CD4-positive, alpha-beta T cell treated with Interferon gamma for 1 hour (primary cell): ENCODE measurements at regions not wholly inside any gene's neighbourhood (a gene's known extent, or its start where the extent isn't known, plus 50 kb on each side); places are given as distances from the start of the nearest gene placed in this dataset.
"Not testable (repeated sequence)": the region's sequence is repeated elsewhere in the genome, so short reads cannot be mapped to it uniquely, and the experiment has no call there.

Experiments used
- DNase-seq: peaks from one replicate; pipeline ENCODE4 v3.0.0-alpha.2; 2020

GRCh38 chr2:87555082-87555481 lies 192.8 kb upstream of the PLGLB2 start:
- DNase-seq, result not testable (repeated sequence)

- DNase-seq, result not testable (repeated sequence)
These were observed 188.9 kb upstream of the PLGLB2 start for GRCh38 chr2:87559001-87559400.

GRCh38 chr2:87559735-87560134 lies 188.2 kb upstream of the PLGLB2 start:
- not testable (repeated sequence) for DNase-seq

GRCh38 chr2:87565116-87565515 lies 182.8 kb upstream of the PLGLB2 start:
- not testable (repeated sequence) for DNase-seq

- not testable (repeated sequence) for DNase-seq
These were observed 181.4 kb upstream of the PLGLB2 start for GRCh38 chr2:87566531-87566930.

- not testable (repeated sequence) for DNase-seq
These were observed 180.8 kb upstream of the PLGLB2 start for GRCh38 chr2:87567093-87567492.

- DNase-seq, result not testable (repeated sequence)
These were observed 180.0 kb upstream of the PLGLB2 start for GRCh38 chr2:87567912-87568311.

- DNase-seq, result peak; percentile 6
These were observed 179.2 kb upstream of the PLGLB2 start for GRCh38 chr2:87568554-87569278.

GRCh38 chr2:87569689-87570397 lies 178.0 kb upstream of the PLGLB2 start:
- not testable (repeated sequence) for DNase-seq

GRCh38 chr2:87571889-87572465 lies 175.9 kb upstream of the PLGLB2 start:
- DNase-seq, result not testable (repeated sequence)

GRCh38 chr2:87572906-87573305 lies 175.0 kb upstream of the PLGLB2 start:
- DNase-seq, result not testable (repeated sequence)

- DNase-seq, result not testable (repeated sequence)
These were observed 174.3 kb upstream of the PLGLB2 start for GRCh38 chr2:87573386-87574192.

- not testable (repeated sequence) for DNase-seq
These were observed 173.4 kb upstream of the PLGLB2 start for GRCh38 chr2:87574193-87575119.

- DNase-seq, result not testable (repeated sequence)
These were observed 172.7 kb upstream of the PLGLB2 start for GRCh38 chr2:87575138-87575537.

- not testable (repeated sequence) for DNase-seq
These were observed 170.5 kb upstream of the PLGLB2 start for GRCh38 chr2:87577358-87577757.

GRCh38 chr2:87582152-87582551 lies 165.7 kb upstream of the PLGLB2 start:
- not testable (repeated sequence) for DNase-seq

GRCh38 chr2:87582579-87582978 lies 165.3 kb upstream of the PLGLB2 start:
- DNase-seq, result not testable (repeated sequence)

GRCh38 chr2:87583370-87583769 lies 164.5 kb upstream of the PLGLB2 start:
- DNase-seq, result not testable (repeated sequence)

GRCh38 chr2:87583803-87584202 lies 164.1 kb upstream of the PLGLB2 start:
- DNase-seq, result not testable (repeated sequence)

GRCh38 chr2:87584268-87584906 lies 163.5 kb upstream of the PLGLB2 start:
- DNase-seq, result not testable (repeated sequence)

GRCh38 chr2:87587934-87588333 lies 160.0 kb upstream of the PLGLB2 start:
- DNase-seq, result not testable (repeated sequence)
